HepG2 (cell line): ENCODE measurements at regions not wholly inside any gene's neighbourhood (a gene's known extent, or its start where the extent isn't known, plus 50 kb on each side); places are given as distances from the start of the nearest gene placed in this dataset.

ENCODE experiments used
- ATAC-seq: fragments of 200-7000 bp; cut with Tn5 transposase; 3 replicates; pipeline ENCODE4 v1.9.1; 2020; ENCODE audit warnings: mild to moderate bottlenecking, moderate library complexity
- BruUV-seq: library from RNA; stranded (reverse); fragments of 400-500 nt; replicated peaks from 2 replicates; lab custom pipeline; 2021; lab: Mats Ljungman, UMichigan
- CTCF ChIA-PET: fragments of 300-600 bp; formaldehyde crosslinking; extraction: SDS; loops from one replicate; lab custom pipeline; 2021; ENCODE audit warnings: low total read pairs, inconsistent platforms, low intra/inter-chr PET ratio; lab: Yijun Ruan, JAX
- POLR2A ChIA-PET: fragments of 350-600 bp; sonication (Branson Sonifier 250); formaldehyde crosslinking; loops from one replicate; lab custom pipeline; 2020; ENCODE audit warnings: antibody characterized with exemption, inconsistent platforms; lab: Yijun Ruan, JAX
- DNase-seq: peaks from one replicate; pipeline ENCODE4 v3.0.0-alpha.2; 2015; ENCODE audit warnings: low spot score
- FAIRE-seq: peaks from 3 replicates; lab custom pipeline; 2011; peaks lifted over from hg19 to GRCh38; lab: Jason Lieb, UNC
- H2AFZ ChIP-seq: one replicate; pipeline ENCODE4 v1.6.1; 2011; ENCODE audit warnings: low read length, inconsistent platforms
- H3K27ac ChIP-seq: fragments of 300-600 bp; 3 replicates; pipeline ENCODE4 v1.8.0; 2011; ENCODE audit warnings: mixed run types, mild to moderate bottlenecking, mixed read lengths, low read length, inconsistent platforms; ENCODE audit not compliant: insufficient read depth; ENCODE audit errors: extremely low read length
- H3K27me3 ChIP-seq, 2 experiments: fragments of 200-600 bp in 1 of 2; 2 replicates in 1 of 2; 3 replicates in 1 of 2; pipeline versions ENCODE4 v1.6.0 to v1.8.0; 2011; ENCODE audit warnings: low read length in 2 of 2, mild to moderate bottlenecking in 2 of 2, moderate library complexity in 2 of 2, inconsistent platforms in 1 of 2; ENCODE audit not compliant: insufficient read depth in 2 of 2, control insufficient read depth in 1 of 2
- H3K36me3 ChIP-seq, 2 experiments: fragments of 200-600 bp in 1 of 2; replicated peaks in 1 of 2; 2 replicates in 1 of 2; 3 replicates in 1 of 2; pipeline versions ENCODE4 v1.5.1 to v1.8.0; 2011; ENCODE audit warnings: low read length in 2 of 2, inconsistent platforms in 1 of 2; ENCODE audit not compliant: insufficient read depth in 2 of 2, control insufficient read depth in 1 of 2
- H3K4me1 ChIP-seq: 2 replicates; pipeline ENCODE4 v1.5.1; 2012; ENCODE audit warnings: low read length, inconsistent platforms; ENCODE audit not compliant: insufficient read depth
- H3K4me2 ChIP-seq: 2 replicates; pipeline ENCODE4 v1.6.0; 2011; ENCODE audit warnings: low read depth, low read length, inconsistent platforms
- H3K4me3 ChIP-seq, 3 experiments: fragments of 200-600 bp in 1 of 3; sonication (generic), shearing (Covaris generic) in 1 of 3; replicated peaks in 1 of 3; 2 replicates each; pipeline ENCODE4 v1.5.1; 2011 to 2016; ENCODE audit warnings: low read length in 3 of 3, inconsistent platforms in 2 of 3, low read depth in 2 of 3, mild to moderate bottlenecking in 2 of 3, control low read depth in 1 of 3, mixed read lengths in 1 of 3; ENCODE audit not compliant: insufficient read depth in 1 of 3
- H3K79me2 ChIP-seq: one replicate; pipeline ENCODE4 v1.6.1; 2011; ENCODE audit warnings: low read length, inconsistent platforms; ENCODE audit not compliant: insufficient read depth
- H3K9ac ChIP-seq: 2 replicates; pipeline ENCODE4 v1.6.0; 2011; ENCODE audit warnings: mild to moderate bottlenecking, low read depth, low read length, inconsistent platforms; ENCODE audit not compliant: insufficient read depth
- H3K9me3 ChIP-seq: 2 replicates; pipeline ENCODE4 v1.5.1; 2012; ENCODE audit warnings: mild to moderate bottlenecking, low read length
- H4K20me1 ChIP-seq: 2 replicates; pipeline ENCODE4 v1.6.0; 2011; ENCODE audit warnings: inconsistent platforms, mild to moderate bottlenecking, low read length, moderate library complexity; ENCODE audit not compliant: insufficient read depth
- AKNA ChIP-seq: sonication (generic); formaldehyde crosslinking; IDR thresholded peaks from 2 replicates; pipeline ENCODE4 v1.4.0; 2020; ENCODE audit warnings: missing genetic modification reagents, borderline replicate concordance
- CC2D1A ChIP-seq: sonication (generic); formaldehyde crosslinking; IDR thresholded peaks from 2 replicates; pipeline ENCODE4 v1.8.1; 2023; ENCODE audit warnings: mild to moderate bottlenecking, missing genetic modification reagents
- CENPX ChIP-seq: sonication (generic); formaldehyde crosslinking; IDR thresholded peaks from 2 replicates; pipeline ENCODE4 v1.9.0; 2021; ENCODE audit warnings: mild to moderate bottlenecking, missing genetic modification reagents, moderate library complexity
- GABPA ChIP-seq, 2 experiments: IDR thresholded peaks; 2 replicates each; pipeline ENCODE4 v1.6.1; 2011 to 2016; ENCODE audit warnings: low read depth in 2 of 2, low read length in 1 of 2, missing biosample characterization in 1 of 2, missing genetic modification characterization in 1 of 2
- GMEB1 ChIP-seq: sonication (generic); formaldehyde crosslinking; IDR thresholded peaks from 2 replicates; pipeline ENCODE4 v1.5.1; 2020; ENCODE audit warnings: missing genetic modification reagents, mild to moderate bottlenecking, borderline replicate concordance
- HES4 ChIP-seq: sonication (generic); formaldehyde crosslinking; IDR thresholded peaks from 2 replicates; pipeline ENCODE4 v1.9.0; 2021; ENCODE audit warnings: mild to moderate bottlenecking, missing genetic modification reagents, borderline replicate concordance
- KLF11 ChIP-seq: IDR thresholded peaks from 2 replicates; pipeline ENCODE4 v1.6.1; 2016; ENCODE audit warnings: missing compliant biosample characterization
- LRRFIP1 ChIP-seq: sonication (generic); formaldehyde crosslinking; conservative IDR thresholded peaks from 2 replicates; pipeline ENCODE4 v1.4.0; 2020; ENCODE audit warnings: missing genetic modification reagents
- NFYC ChIP-seq: IDR thresholded peaks from 2 replicates; pipeline ENCODE4 v1.6.1; 2016; ENCODE audit warnings: missing genetic modification reagents, missing compliant biosample characterization
- PBX3 ChIP-seq: sonication (generic); formaldehyde crosslinking; IDR thresholded peaks from 2 replicates; pipeline ENCODE4 v1.8.1; 2023; ENCODE audit warnings: missing genetic modification reagents, inconsistent platforms, borderline replicate concordance
- POLR2AphosphoS5 ChIP-seq: IDR thresholded peaks from 2 replicates; pipeline ENCODE4 v1.6.1; 2012; ENCODE audit warnings: low read depth, low read length
- SIN3A ChIP-seq: IDR thresholded peaks from 2 replicates; pipeline ENCODE4 v1.6.1; 2011; ENCODE audit warnings: low read depth, mild to moderate bottlenecking, control low read depth, low read length, borderline replicate concordance
- ZNF136 ChIP-seq: sonication (generic); formaldehyde crosslinking; IDR thresholded peaks from 2 replicates; pipeline ENCODE4 v1.8.1; 2022; ENCODE audit warnings: low read depth, mild to moderate bottlenecking, moderate library complexity, missing genetic modification reagents
- ZNF619 ChIP-seq: sonication (generic); formaldehyde crosslinking; IDR thresholded peaks from 2 replicates; pipeline ENCODE4 v1.4.0; 2020; ENCODE audit warnings: mild to moderate bottlenecking, missing genetic modification reagents
- ZNF816 ChIP-seq: sonication (generic); formaldehyde crosslinking; IDR thresholded peaks from 2 replicates; pipeline ENCODE4 v1.8.0; 2022; ENCODE audit warnings: missing genetic modification reagents, mild to moderate bottlenecking, borderline replicate concordance
- ZSCAN29 ChIP-seq: sonication (generic); formaldehyde crosslinking; conservative IDR thresholded peaks from 2 replicates; pipeline ENCODE4 v1.4.0; 2020; ENCODE audit warnings: mild to moderate bottlenecking, missing genetic modification reagents
- WGBS: methylation state at CpG from one replicate; pipeline ENCODE4 v1.1.6; 2017; ENCODE audit warnings: low lambda C conversion rate; 5-methylcytosine and 5-hydroxymethylcytosine counted together
- in situ Hi-C: cut with HindIII; loops from 2 replicates; pipeline ENCODE4 v1.10.0; 2017; ENCODE audit warnings: low pct_unique_long_range_greater_than_20kb; ENCODE audit not compliant: extremely low pct_ligation_motif_present
- intact Hi-C: fragments of 100-400 bp; cut with micrococcal nuclease; formaldehyde crosslinking; loops from one replicate; pipeline ENCODE4 v1.10.0; 2022; ENCODE audit not compliant: unreplicated experiment

- no peaks in the 10 kb centered on the region for H3K27me3 ChIP-seq
- H4K20me1 ChIP-seq: no peaks in the 10 kb centered on the region
- no peak for ATAC-seq
- H3K79me2 ChIP-seq: no peaks in the 10 kb centered on the region
- intact Hi-C loops: no loop called here
- H3K4me2 ChIP-seq: no peak overlapping the region
- no peaks in the 10 kb centered on the region for H3K36me3 ChIP-seq
- in situ Hi-C loops: no loop called here
- H3K4me1 ChIP-seq: no peaks in the 10 kb centered on the region
- H3K27ac ChIP-seq: no peak overlapping the region
- no peak overlapping the region for H2AFZ ChIP-seq
- no peak for DNase-seq
- FAIRE-seq: no peak
- POLR2A ChIA-PET: no interaction called here
- BruUV-seq: no TSS peak
- H3K9ac ChIP-seq: no peak overlapping the region
- peaks cover 34% of the 10 kb centered on the region for H3K9me3 ChIP-seq
- WGBS: 0% methylated on average over 2 of the region's 2 CpGs
- no peak overlapping the region for H3K4me3 ChIP-seq
- CTCF ChIA-PET: no interaction called here
- TF ChIP-seq HES4 (no peak), AKNA (CRISPR knock-in tag) (no peak), POLR2AphosphoS5 (no peak), PBX3 (CRISPR knock-in tag) (no peak), LRRFIP1 (CRISPR knock-in tag) (no peak), GMEB1 (CRISPR knock-in tag) (no peak), ZNF619 (CRISPR knock-in tag) (no peak), ZNF816 (CRISPR knock-in tag) (no peak), NFYC (no peak), GABPA (IDR thresholded peaks at IDR 0.05; ENCODE audit: low read depth, low read length) (no peak), GABPA (CRISPR knock-in tag; IDR thresholded peaks at IDR 0.05; ENCODE audit: low read depth) (no peak), CENPX (CRISPR knock-in tag) (no peak), ZNF136 (no peak), CC2D1A (CRISPR knock-in tag) (no peak), SIN3A (no peak), ZSCAN29 (no peak), KLF11 (CRISPR knock-in tag) (no peak)
Measured at GRCh38 chr4:14810121-14810520, 192.2 kb upstream of the CPEB2 start.
